Heart right ventricle (tissue), 16 donors: ENCODE measurements at regions not wholly inside any gene's neighbourhood (a gene's known extent, or its start where the extent isn't known, plus 50 kb on each side); places are given as distances from the start of the nearest gene placed in this dataset.

ENCODE experiments used
- ATAC-seq, 8 donors: fragments of 200-7000 bp; cut with Tn5 transposase; one replicate each; pipeline ENCODE4 v1.9.1; 2020; ENCODE audit warnings: mild to moderate bottlenecking in 8 of 8, moderate library complexity in 8 of 8, moderate number of reproducible peaks in 1 of 8
- DNase-seq, 2 donors: peaks; one replicate each; pipeline ENCODE4 v3.0.0-alpha.2; 2020
- H3K27ac ChIP-seq, 10 donors: fragments of 200-600 bp; sonication (generic) in 2 of 10; one replicate each; pipeline versions ENCODE4 v1.5.0 to v1.8.0; 2020 to 2022; ENCODE audit warnings: mild to moderate bottlenecking in 3 of 10
- H3K27me3 ChIP-seq, 7 donors: fragments of 200-600 bp; one replicate each; pipeline ENCODE4 v1.8.0; 2021 to 2022; ENCODE audit warnings: mild to moderate bottlenecking in 2 of 7
- H3K36me3 ChIP-seq, 9 donors: fragments of 200-600 bp; sonication (generic) in 1 of 9; one replicate each; pipeline versions ENCODE4 v1.5.0 to v1.8.0; 2020 to 2022; ENCODE audit warnings: mild to moderate bottlenecking in 2 of 9
- H3K4me1 ChIP-seq, 9 donors: fragments of 200-600 bp; sonication (generic) in 1 of 9; one replicate each; pipeline versions ENCODE4 v1.5.0 to v1.8.0; 2020 to 2022; ENCODE audit warnings: mild to moderate bottlenecking in 4 of 9
- H3K4me3 ChIP-seq, 10 donors: fragments of 200-600 bp; sonication (generic) in 2 of 10; one replicate each; pipeline versions ENCODE4 v1.5.0 to v1.8.0; 2020 to 2022; ENCODE audit warnings: mild to moderate bottlenecking in 7 of 10, moderate library complexity in 2 of 10
- H3K9me3 ChIP-seq, 11 donors: fragments of 200-600 bp in 10 of 11; sonication (generic) in 2 of 11; one replicate each; pipeline versions ENCODE4 v1.5.0 to v1.8.0; 2013 to 2022; ENCODE audit warnings: mild to moderate bottlenecking in 2 of 11, control low read depth in 1 of 11, moderate library complexity in 1 of 11
- CTCF ChIP-seq, 9 donors: fragments of 200-600 bp; sonication (generic) in 2 of 9; IDR thresholded peaks; one replicate each; pipeline versions ENCODE4 v1.5.0 to v1.8.0; 2021 to 2022; ENCODE audit warnings: antibody characterized with exemption in 9 of 9, mild to moderate bottlenecking in 5 of 9, moderate library complexity in 1 of 9
- WGBS, 2 donors: extraction: QIAGEN DNeasy Blood & Tissue Kit; methylation state at CpG; one replicate each; pipeline ENCODE4 v1.1.7; 2013; ENCODE audit warnings: inconsistent platforms in 1 of 2; 5-methylcytosine and 5-hydroxymethylcytosine counted together
- intact Hi-C, 10 donors: fragments of 100-400 bp; cut with DNase I; formaldehyde crosslinking; loops; one replicate each; pipeline versions ENCODE4 v1.11.1 to v1.14.2; 2022
- donor health status: Arrhythmogenic right ventricular cardiomyopathy.
- donor health status: ischemic (EF 13 %, LVEDD 7.1; RV severe dilation, severe dysfunction).
- donor health status: healthy with polysubstance abuse.
- donor health status: DM: no; HTN: yes; CAD: no.
- donor health status: DM: no; HTN: no; CAD: no.
- donor health status: ischemic (EF 25% LVEDD 6.9; RV normal size, moderate dysfunction).
- donor health status: ischemic (EF 25% LVEDD 5.7; RV mildly dilated, moderate dysfunction).
- donor health status: healthy.
- donor health status: DM: yes; HTN: yes; CAD: no.
- donor health status: Ischemic cardiomyopathy.
- donor health status: ischemic (EF 35%, LVEDD 5.7; RV mildly dilated, moderate dysfunction).
- donor health status: nonischemic (EF 11% LVEDD 7.7; RV severe dilation, severe dysfunction).
- donor health status: DM: yes; HTN: yes; CAD: no.
- donor health status: PGD.
- donor health status: ischemic (EF 29% LVEDD 5.4; RV normal size, mild dysfunction).
- donor health status: nonischemic (EF 23%, LVEDD 6.1; RV moderate dilation, normal function).

GRCh38 chr4:104909376-104909775, 237.3 kb upstream of the TET2 start:
- WGBS, 2 donors = 60 to 70% methylated on average over 1 of the region's 1 CpG
- H3K4me1 ChIP-seq = no peaks in the 10 kb centered on the region
- no peak for DNase-seq

GRCh38 chr4:104912518-104912917, 234.2 kb upstream of the TET2 start:
- DNase-seq = no peak
- 63 to 77% methylated on average over 1 of the region's 1 CpG for WGBS, 2 donors
- peaks cover 0 to 5% (median 0%) of the 10 kb centered on the region in 7 donors for H3K27me3 ChIP-seq
- intact Hi-C loops = no loop called here
- TF ChIP-seq CTCF (IDR thresholded peaks at IDR 0.05) = no peak
- no peaks in the 10 kb centered on the region for H3K36me3 ChIP-seq
- ATAC-seq = no peak
- H3K4me3 ChIP-seq = no peak overlapping the region
- H3K9me3 ChIP-seq = no peaks in the 10 kb centered on the region
- H3K4me1 ChIP-seq = no peaks in the 10 kb centered on the region
- H3K27ac ChIP-seq = no peak overlapping the region

More at GRCh38 chr4:104909376-104909775, 237.3 kb upstream of the TET2 start:
- intact Hi-C loops = no loop called here
- Histone ChIP-seq H3K27me3 (peaks cover 0 to 5% (median 0%) of the 10 kb centered on the region in 7 donors), H3K9me3 (no peaks in the 10 kb centered on the region), H3K36me3 (no peaks in the 10 kb centered on the region), H3K27ac (no peak overlapping the region), H3K4me3 (no peak overlapping the region)
- TF ChIP-seq CTCF (IDR thresholded peaks at IDR 0.05) = no peak
- no peak for ATAC-seq

GRCh38 chr4:104915373-104915772, 231.3 kb upstream of the TET2 start:
- Histone ChIP-seq H3K27ac (no peak overlapping the region), H3K9me3 (no peaks in the 10 kb centered on the region), H3K36me3 (no peaks in the 10 kb centered on the region), H3K4me3 (no peak overlapping the region), H3K4me1 (no peaks in the 10 kb centered on the region), H3K27me3 (no peaks in the 10 kb centered on the region)
- ATAC-seq = no peak
- no peak for TF ChIP-seq CTCF (IDR thresholded peaks at IDR 0.05)
- WGBS, 2 donors = 81 to 82% methylated on average over 3 of the region's 3 CpGs
- intact Hi-C loops = no loop called here
- no peak for DNase-seq

GRCh38 chr4:104915864-104916263, 230.8 kb upstream of the TET2 start:
- Histone ChIP-seq H3K4me3 (no peak overlapping the region), H3K36me3 (no peaks in the 10 kb centered on the region), H3K27ac (no peak overlapping the region), H3K27me3 (no peaks in the 10 kb centered on the region), H3K9me3 (no peaks in the 10 kb centered on the region), H3K4me1 (no peaks in the 10 kb centered on the region)
- intact Hi-C loops = no loop called here
- DNase-seq = no peak
- no peak for ATAC-seq
- TF ChIP-seq CTCF (IDR thresholded peaks at IDR 0.05) = no peak
- WGBS, 2 donors = 35 to 38% methylated on average over 3 of the region's 3 CpGs

- Histone ChIP-seq H3K27me3 (no peaks in the 10 kb centered on the region), H3K36me3 (no peaks in the 10 kb centered on the region), H3K4me1 (no peaks in the 10 kb centered on the region), H3K9me3 (no peaks in the 10 kb centered on the region), H3K27ac (no peak overlapping the region), H3K4me3 (no peak overlapping the region)
- TF ChIP-seq CTCF (IDR thresholded peaks at IDR 0.05) = no peak
- no peak for DNase-seq
- intact Hi-C loops = no loop called here
- no peak for ATAC-seq
Measured at GRCh38 chr4:104919406-104919805, 227.3 kb upstream of the TET2 start.
